Right hindlimb (tissue), 1 donor: ENCODE measurements at regions not wholly inside any gene's neighbourhood (a gene's known extent, or its start where the extent isn't known, plus 50 kb on each side); places are given as distances from the start of the nearest gene placed in this dataset.

Source experiments
- DNase-seq: peaks from one replicate; pipeline ENCODE4 v3.0.0-alpha.2; 2018

GRCh38 chr5:91240175-91240574 lies 142.9 kb downstream of the ARRDC3 start:
- no peak for DNase-seq

DNA sequence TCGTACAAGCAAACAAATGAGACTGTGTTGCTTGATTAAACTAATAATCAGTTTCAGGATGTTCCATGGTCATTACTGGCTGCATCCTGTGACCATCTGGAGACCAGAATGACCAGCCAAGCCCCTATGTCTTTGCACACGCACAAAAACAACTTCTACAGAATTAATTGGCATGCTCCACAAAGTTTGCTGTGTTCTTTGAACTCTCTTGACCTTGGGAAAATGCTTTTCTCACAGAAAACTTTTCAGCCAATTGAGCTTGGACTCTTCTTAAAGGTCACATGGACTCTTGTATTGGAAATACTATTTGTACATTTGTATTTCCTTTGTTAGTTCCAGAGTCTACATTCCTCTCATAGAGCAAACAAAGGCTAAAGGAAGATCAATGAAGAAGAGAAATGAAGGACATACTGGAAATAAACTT lies 147.8 kb downstream of the ARRDC3 start:
- DNase-seq, result peak; percentile 24

DNA sequence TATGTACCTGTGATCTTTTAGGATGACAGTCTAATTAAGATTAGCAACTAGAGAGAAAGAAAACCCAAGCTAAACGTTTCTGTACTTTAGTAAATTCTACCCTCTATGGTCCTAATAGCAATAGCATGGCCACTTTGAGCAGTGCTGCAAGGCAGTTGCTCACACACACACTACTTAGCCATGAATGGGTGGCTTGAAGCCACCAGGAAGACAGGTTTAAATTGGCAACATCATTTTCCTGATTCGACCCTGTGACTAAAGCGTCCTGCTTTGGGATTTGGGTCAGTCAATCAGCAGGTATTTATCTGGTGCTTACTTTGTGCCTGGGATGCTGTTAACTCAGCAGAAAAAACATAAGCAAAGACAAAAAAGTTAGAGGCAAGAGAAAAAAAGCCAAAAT lies 150.6 kb downstream of the ARRDC3 start:
- DNase-seq, result no peak

DNA sequence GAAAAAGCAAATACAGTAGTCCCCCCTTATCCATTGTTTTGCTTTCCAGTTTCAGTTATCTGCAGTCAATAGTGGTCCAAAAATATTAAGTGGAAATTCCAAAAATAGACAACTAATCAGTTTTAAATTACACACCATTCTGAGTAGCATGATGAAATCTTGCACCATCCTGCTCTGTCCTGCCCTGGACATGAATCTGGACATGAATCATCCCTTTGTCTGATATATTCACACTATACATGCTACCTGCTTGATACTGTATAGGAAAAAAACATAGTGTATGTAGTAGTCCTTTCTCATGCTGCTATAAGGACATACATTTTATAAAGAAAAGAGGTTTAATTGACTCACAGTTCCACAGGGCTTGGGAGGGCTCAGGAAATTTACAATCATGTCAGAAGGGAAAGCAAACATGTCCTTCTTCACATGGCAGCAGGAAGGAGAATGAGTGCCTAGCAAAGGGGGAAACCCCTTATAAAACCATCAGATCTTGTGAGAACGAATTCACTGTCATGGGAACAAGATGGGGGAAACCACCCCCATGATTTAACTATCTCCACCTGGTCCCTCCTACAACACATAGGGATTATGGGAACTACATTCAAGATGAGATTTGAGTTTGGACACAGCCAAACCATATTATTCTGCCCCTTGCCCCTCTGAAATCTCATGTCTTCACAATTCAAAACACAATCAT lies 153.9 kb downstream of the ARRDC3 start:
- no peak for DNase-seq

GRCh38 chr5:91228188-91228587 lies 154.9 kb downstream of the ARRDC3 start:
- no peak for DNase-seq

GRCh38 chr5:91225848-91226686 lies 157.1 kb downstream of the ARRDC3 start:
- DNase-seq, result no peak

- no peak for DNase-seq
Measured at GRCh38 chr5:91224969-91225368, 158.1 kb downstream of the ARRDC3 start.

DNA sequence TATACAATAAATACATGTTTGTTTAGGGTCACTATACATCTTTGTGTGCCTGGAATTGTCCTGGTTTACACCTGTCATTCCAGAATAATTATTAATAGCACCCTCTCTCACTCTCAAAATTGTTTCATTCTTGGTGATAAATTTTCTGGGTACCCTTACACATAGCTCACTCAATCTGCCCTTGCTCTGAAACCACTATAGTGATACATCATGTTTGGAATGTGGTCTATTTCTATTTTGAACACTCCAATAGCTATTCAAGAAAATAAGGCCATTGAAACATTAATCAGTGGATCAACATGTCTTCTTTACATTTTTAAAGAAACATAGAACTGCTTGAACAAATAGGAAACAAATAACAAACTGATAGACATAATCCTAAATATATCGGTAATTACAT lies 158.7 kb downstream of the ARRDC3 start:
- no peak for DNase-seq

DNA sequence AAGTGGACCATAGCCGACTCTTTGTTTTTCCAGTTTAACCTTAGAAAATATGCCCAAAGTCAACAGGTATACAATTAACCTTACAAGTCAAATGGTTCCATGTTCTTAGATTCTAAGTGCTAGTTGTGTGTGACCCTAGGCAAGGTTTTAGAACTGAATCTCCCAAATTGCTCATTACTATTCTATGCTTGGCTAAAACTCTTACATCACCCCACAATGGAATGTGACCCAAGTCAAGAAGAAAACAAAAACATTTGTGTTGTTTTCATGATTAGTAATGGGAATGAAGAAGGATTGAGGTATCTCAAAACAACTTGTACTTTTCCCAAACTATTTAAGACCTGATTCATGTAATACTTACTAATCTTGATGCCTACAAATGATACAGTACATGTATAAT lies 159.2 kb downstream of the ARRDC3 start:
- DNase-seq, result no peak

DNA sequence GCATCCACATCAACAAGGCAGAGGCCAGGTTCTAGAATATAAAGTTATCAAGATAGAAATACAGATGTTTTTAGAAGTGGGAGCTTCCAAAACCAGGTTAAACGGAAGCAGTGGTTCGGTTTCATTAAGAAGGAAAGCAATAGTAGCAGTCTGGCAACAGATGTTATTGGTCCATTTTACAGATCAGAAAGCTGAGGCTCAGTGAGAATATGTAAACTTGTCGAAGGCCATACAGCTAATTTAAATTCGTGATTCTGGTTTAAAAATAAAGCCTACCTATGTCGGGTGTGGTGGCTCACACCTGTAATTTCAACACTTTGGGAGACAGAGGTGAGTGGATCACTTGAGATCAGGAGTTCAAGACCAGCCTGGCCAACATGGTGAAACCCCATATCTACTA lies 160.6 kb downstream of the ARRDC3 start:
- no peak for DNase-seq

GRCh38 chr5:91221917-91222316 lies 161.2 kb downstream of the ARRDC3 start:
- DNase-seq, result no peak

- DNase-seq, result no peak
Measured at GRCh38 chr5:91219803-91220371, 163.2 kb downstream of the ARRDC3 start.

DNA sequence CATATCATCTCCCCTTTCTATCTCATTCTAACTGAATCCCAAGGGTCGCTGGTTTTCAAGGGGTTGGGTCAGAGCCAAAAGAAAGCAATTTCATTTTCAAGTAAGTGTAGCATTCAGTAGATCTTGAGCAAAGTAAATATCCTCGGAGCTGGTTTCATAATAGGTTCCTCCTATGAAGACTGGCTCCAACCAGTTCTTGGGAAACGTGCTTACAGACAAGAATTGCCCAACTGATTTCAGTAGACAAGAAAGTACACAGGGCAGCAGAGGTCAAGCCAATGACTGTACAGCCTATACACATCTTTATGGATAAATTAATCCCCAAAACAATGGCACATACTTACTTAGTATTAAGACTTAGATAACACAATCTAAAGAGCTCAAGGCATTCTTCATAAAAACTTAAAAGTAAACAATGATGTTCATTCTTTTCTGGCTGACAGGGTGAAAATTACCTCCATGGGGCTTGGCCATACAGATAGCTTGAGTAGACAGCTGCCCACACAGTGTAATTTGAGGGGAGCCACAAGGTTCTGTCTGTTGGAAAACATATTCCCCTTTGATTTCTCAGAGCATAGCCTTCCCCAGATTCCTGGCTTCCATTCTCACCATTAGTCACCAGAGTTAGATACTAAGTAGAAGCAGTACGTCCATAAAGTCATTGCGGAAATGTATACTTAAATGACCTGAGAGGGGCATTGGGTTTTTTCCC lies 163.9 kb downstream of the ARRDC3 start:
- no peak for DNase-seq

- DNase-seq, result no peak
Measured at GRCh38 chr5:91217859-91218258, 165.3 kb downstream of the ARRDC3 start.

- no peak for DNase-seq
Measured at GRCh38 chr5:91214571-91214970, 168.5 kb downstream of the ARRDC3 start.
